Heart right ventricle (tissue), 16 donors: ENCODE measurements at regions not wholly inside any gene's neighbourhood (a gene's known extent, or its start where the extent isn't known, plus 50 kb on each side); places are given as distances from the start of the nearest gene placed in this dataset.
A peak's percentile ranks its signal among the peaks of the same experiment; 100 is the strongest.

ENCODE experiments used
- ATAC-seq, 8 donors: fragments of 200-7000 bp; cut with Tn5 transposase; one replicate each; pipeline ENCODE4 v1.9.1; 2020; ENCODE audit warnings: mild to moderate bottlenecking in 8 of 8, moderate library complexity in 8 of 8, moderate number of reproducible peaks in 1 of 8
- DNase-seq, 2 donors: peaks; one replicate each; pipeline ENCODE4 v3.0.0-alpha.2; 2020
- H3K27ac ChIP-seq, 10 donors: fragments of 200-600 bp; sonication (generic) in 2 of 10; one replicate each; pipeline versions ENCODE4 v1.5.0 to v1.8.0; 2020 to 2022; ENCODE audit warnings: mild to moderate bottlenecking in 3 of 10
- H3K27me3 ChIP-seq, 7 donors: fragments of 200-600 bp; one replicate each; pipeline ENCODE4 v1.8.0; 2021 to 2022; ENCODE audit warnings: mild to moderate bottlenecking in 2 of 7
- H3K36me3 ChIP-seq, 9 donors: fragments of 200-600 bp; sonication (generic) in 1 of 9; one replicate each; pipeline versions ENCODE4 v1.5.0 to v1.8.0; 2020 to 2022; ENCODE audit warnings: mild to moderate bottlenecking in 2 of 9
- H3K4me1 ChIP-seq, 9 donors: fragments of 200-600 bp; sonication (generic) in 1 of 9; one replicate each; pipeline versions ENCODE4 v1.5.0 to v1.8.0; 2020 to 2022; ENCODE audit warnings: mild to moderate bottlenecking in 4 of 9
- H3K4me3 ChIP-seq, 10 donors: fragments of 200-600 bp; sonication (generic) in 2 of 10; one replicate each; pipeline versions ENCODE4 v1.5.0 to v1.8.0; 2020 to 2022; ENCODE audit warnings: mild to moderate bottlenecking in 7 of 10, moderate library complexity in 2 of 10
- H3K9me3 ChIP-seq, 11 donors: fragments of 200-600 bp in 10 of 11; sonication (generic) in 2 of 11; one replicate each; pipeline versions ENCODE4 v1.5.0 to v1.8.0; 2013 to 2022; ENCODE audit warnings: mild to moderate bottlenecking in 2 of 11, control low read depth in 1 of 11, moderate library complexity in 1 of 11
- WGBS, 2 donors: extraction: QIAGEN DNeasy Blood & Tissue Kit; methylation state at CpG; one replicate each; pipeline ENCODE4 v1.1.7; 2013; ENCODE audit warnings: inconsistent platforms in 1 of 2; 5-methylcytosine and 5-hydroxymethylcytosine counted together
- intact Hi-C, 10 donors: fragments of 100-400 bp; cut with DNase I; formaldehyde crosslinking; loops; one replicate each; pipeline versions ENCODE4 v1.11.1 to v1.14.2; 2022
- TF ChIP-seq, protein P1 (sequence below), 9 donors: fragments of 200-600 bp; sonication (generic) in 2 of 9; IDR thresholded peaks; one replicate each; pipeline versions ENCODE4 v1.5.0 to v1.8.0; 2021 to 2022; ENCODE audit warnings: antibody characterized with exemption in 9 of 9, mild to moderate bottlenecking in 5 of 9, moderate library complexity in 1 of 9
- donor health status: Arrhythmogenic right ventricular cardiomyopathy.
- donor health status: ischemic (EF 13 %, LVEDD 7.1; RV severe dilation, severe dysfunction).
- donor health status: healthy with polysubstance abuse.
- donor health status: DM: no; HTN: yes; CAD: no.
- donor health status: DM: no; HTN: no; CAD: no.
- donor health status: ischemic (EF 25% LVEDD 6.9; RV normal size, moderate dysfunction).
- donor health status: ischemic (EF 25% LVEDD 5.7; RV mildly dilated, moderate dysfunction).
- donor health status: healthy.
- donor health status: DM: yes; HTN: yes; CAD: no.
- donor health status: Ischemic cardiomyopathy.
- donor health status: ischemic (EF 35%, LVEDD 5.7; RV mildly dilated, moderate dysfunction).
- donor health status: nonischemic (EF 11% LVEDD 7.7; RV severe dilation, severe dysfunction).
- donor health status: DM: yes; HTN: yes; CAD: no.
- donor health status: PGD.
- donor health status: ischemic (EF 29% LVEDD 5.4; RV normal size, mild dysfunction).
- donor health status: nonischemic (EF 23%, LVEDD 6.1; RV moderate dilation, normal function).

GRCh38 chr1:59188413-59189213 lies 108.3 kb upstream of the FGGY start:
- WGBS, 2 donors, result 41 to 74% methylated on average over 2 of the region's 2 CpGs
- Histone ChIP-seq H3K4me1 (peaks cover 0 to 5% (median 0%) of the 10 kb centered on the region in 9 donors), H3K27ac (peak overlapping the region in 1 of 10 donors; percentile 7), H3K9me3 (peaks cover 0 to 8% (median 0%) of the 10 kb centered on the region in 11 donors), H3K27me3 (no peaks in the 10 kb centered on the region), H3K4me3 (no peak overlapping the region), H3K36me3 (no peaks in the 10 kb centered on the region)
- DNase-seq (no peak), ATAC-seq (peak in 6 of 8 donors; percentile 39 to 76 (median 68))
- intact Hi-C loops, result loop anchor here in 1 of 10 donors (10.0 kb wide), 1 partner anchor 86 kb away; no protein-coding TSS in a partner anchor
- TF ChIP-seq, protein P1, sequence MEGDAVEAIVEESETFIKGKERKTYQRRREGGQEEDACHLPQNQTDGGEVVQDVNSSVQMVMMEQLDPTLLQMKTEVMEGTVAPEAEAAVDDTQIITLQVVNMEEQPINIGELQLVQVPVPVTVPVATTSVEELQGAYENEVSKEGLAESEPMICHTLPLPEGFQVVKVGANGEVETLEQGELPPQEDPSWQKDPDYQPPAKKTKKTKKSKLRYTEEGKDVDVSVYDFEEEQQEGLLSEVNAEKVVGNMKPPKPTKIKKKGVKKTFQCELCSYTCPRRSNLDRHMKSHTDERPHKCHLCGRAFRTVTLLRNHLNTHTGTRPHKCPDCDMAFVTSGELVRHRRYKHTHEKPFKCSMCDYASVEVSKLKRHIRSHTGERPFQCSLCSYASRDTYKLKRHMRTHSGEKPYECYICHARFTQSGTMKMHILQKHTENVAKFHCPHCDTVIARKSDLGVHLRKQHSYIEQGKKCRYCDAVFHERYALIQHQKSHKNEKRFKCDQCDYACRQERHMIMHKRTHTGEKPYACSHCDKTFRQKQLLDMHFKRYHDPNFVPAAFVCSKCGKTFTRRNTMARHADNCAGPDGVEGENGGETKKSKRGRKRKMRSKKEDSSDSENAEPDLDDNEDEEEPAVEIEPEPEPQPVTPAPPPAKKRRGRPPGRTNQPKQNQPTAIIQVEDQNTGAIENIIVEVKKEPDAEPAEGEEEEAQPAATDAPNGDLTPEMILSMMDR (IDR thresholded peaks at IDR 0.05), result no peak

- TF ChIP-seq, protein P1 (IDR thresholded peaks at IDR 0.05), result no peak
- H3K4me1 ChIP-seq, result no peaks in the 10 kb centered on the region
- peaks cover 0 to 14% (median 0%) of the 10 kb centered on the region in 11 donors for H3K9me3 ChIP-seq
- no peak overlapping the region for H3K4me3 ChIP-seq
- no peaks in the 10 kb centered on the region for H3K36me3 ChIP-seq
- no peak for DNase-seq
- no peak overlapping the region for H3K27ac ChIP-seq
- H3K27me3 ChIP-seq, result no peaks in the 10 kb centered on the region
- ATAC-seq, result no peak
- intact Hi-C loops, result no loop called here
- WGBS, 2 donors, result 58 to 71% methylated on average over 4 of the region's 4 CpGs
Observed at GRCh38 chr1:59193443-59194093, 103.3 kb upstream of the FGGY start.

DNA sequence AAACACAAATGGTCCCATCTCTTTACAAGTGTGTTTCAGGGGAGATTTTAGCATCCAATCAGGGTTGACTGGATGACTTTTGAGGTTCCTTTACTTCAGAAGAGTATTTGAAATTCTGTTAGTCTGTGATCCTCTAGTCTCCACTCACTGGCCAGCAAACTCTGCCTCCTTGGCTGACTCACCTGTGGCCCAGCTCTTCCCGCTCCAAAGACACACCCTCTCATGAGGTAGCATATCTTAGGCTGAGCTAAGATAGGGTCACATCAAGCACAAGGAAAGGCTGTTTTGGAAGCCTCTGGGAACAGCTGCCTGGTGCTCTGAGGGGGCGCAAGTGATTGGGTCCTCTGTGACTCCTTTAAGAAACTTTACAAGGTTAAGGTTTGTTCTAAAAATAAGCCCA lies 102.3 kb upstream of the FGGY start:
- TF ChIP-seq, protein P1 (IDR thresholded peaks at IDR 0.05), result no peak
- ATAC-seq (no peak), DNase-seq (no peak)
- Histone ChIP-seq H3K4me1 (no peaks in the 10 kb centered on the region), H3K4me3 (no peak overlapping the region), H3K36me3 (no peaks in the 10 kb centered on the region), H3K27ac (no peak overlapping the region), H3K27me3 (no peaks in the 10 kb centered on the region), H3K9me3 (peaks cover 0 to 14% (median 0%) of the 10 kb centered on the region in 11 donors)
- intact Hi-C loops, result no loop called here
- WGBS, 2 donors, result 96 to 98% methylated on average over 2 of the region's 2 CpGs

GRCh38 chr1:59195151-59195550 lies 101.7 kb upstream of the FGGY start:
- H3K27me3 ChIP-seq, result no peaks in the 10 kb centered on the region
- no peak overlapping the region for H3K27ac ChIP-seq

More at GRCh38 chr1:59195151-59195550, 101.7 kb upstream of the FGGY start:
- peaks cover 0 to 14% (median 0%) of the 10 kb centered on the region in 11 donors for H3K9me3 ChIP-seq
- WGBS, 2 donors, result 80 to 85% methylated on average over 1 of the region's 1 CpG
- DNase-seq (no peak), ATAC-seq (no peak)
- no peak overlapping the region for H3K4me3 ChIP-seq
- H3K36me3 ChIP-seq, result no peaks in the 10 kb centered on the region
- intact Hi-C loops, result no loop called here
- TF ChIP-seq, protein P1 (IDR thresholded peaks at IDR 0.05), result no peak
- no peaks in the 10 kb centered on the region for H3K4me1 ChIP-seq
